IMR-90 (cell line): ENCODE measurements at regions not wholly inside any gene's neighbourhood (a gene's known extent, or its start where the extent isn't known, plus 50 kb on each side); places are given as distances from the start of the nearest gene placed in this dataset.

Experiments
- ATAC-seq: fragments of 200-7000 bp; cut with Tn5 transposase; 2 replicates; pipeline ENCODE4 v1.9.1; 2020; ENCODE audit warnings: low read depth, mild to moderate bottlenecking, moderate library complexity
- BruUV-seq: library from RNA; stranded (reverse); fragments of 400-500 nt; replicated peaks from 2 replicates; lab custom pipeline; 2021; lab: Mats Ljungman, UMichigan
- CTCF ChIA-PET: fragments of 300-600 bp; formaldehyde crosslinking; extraction: SDS; loops from one replicate; lab custom pipeline; 2021; ENCODE audit warnings: antibody characterized with exemption; lab: Yijun Ruan, JAX
- POLR2A ChIA-PET: fragments of 300-600 bp; sonication (Branson Sonifier 250); formaldehyde crosslinking; loops from one replicate; lab custom pipeline; 2022; ENCODE audit warnings: antibody characterized with exemption; ENCODE audit not compliant: unreplicated experiment; lab: Charles Lee
- DNase-seq: peaks from one replicate; pipeline ENCODE4 v3.0.0; 2013
- H2AFZ ChIP-seq: replicated peaks from 2 replicates; pipeline ENCODE3; 2013; ENCODE audit warnings: low read length, mild to moderate bottlenecking; ENCODE audit not compliant: poor library complexity
- H2AK5ac ChIP-seq: 2 replicates; pipeline ENCODE4 v1.6.1; 2013; ENCODE audit warnings: low read depth, low read length, inconsistent platforms
- H2AK9ac ChIP-seq: replicated peaks from 2 replicates; pipeline ENCODE3; 2013; ENCODE audit warnings: mild to moderate bottlenecking, low read depth, low read length, moderate library complexity; ENCODE audit not compliant: poor library complexity
- H2BK120ac ChIP-seq: 2 replicates; pipeline ENCODE4 v1.6.1; 2013; ENCODE audit warnings: low read depth, low read length, inconsistent platforms
- H2BK15ac ChIP-seq: 3 replicates; pipeline ENCODE4 v1.6.1; 2013; ENCODE audit warnings: low read depth, low read length, inconsistent platforms
- H2BK20ac ChIP-seq: 2 replicates; pipeline ENCODE4 v1.6.1; 2013; ENCODE audit warnings: low read depth, mild to moderate bottlenecking, inconsistent platforms, low read length, moderate library complexity
- H2BK5ac ChIP-seq: 2 replicates; pipeline ENCODE4 v1.6.1; 2013; ENCODE audit warnings: mild to moderate bottlenecking, low read depth, low read length, inconsistent platforms; ENCODE audit not compliant: poor library complexity, severe bottlenecking
- H3K14ac ChIP-seq: replicated peaks from 2 replicates; pipeline ENCODE4 v1.6.1; 2013; ENCODE audit warnings: low read depth, low read length, inconsistent platforms
- H3K18ac ChIP-seq: 2 replicates; pipeline ENCODE4 v1.6.1; 2013; ENCODE audit warnings: low read depth, low read length, control low read depth
- H3K23ac ChIP-seq: 2 replicates; pipeline ENCODE4 v1.6.1; 2013; ENCODE audit warnings: low read depth, low read length, inconsistent platforms
- H3K27ac ChIP-seq: 2 replicates; pipeline ENCODE4 v1.5.1; 2013; ENCODE audit warnings: mild to moderate bottlenecking, control low read depth, low read length; ENCODE audit not compliant: insufficient read depth
- H3K27me3 ChIP-seq: 2 replicates; pipeline ENCODE4 v1.6.1; 2013; ENCODE audit warnings: low read length; ENCODE audit not compliant: control insufficient read depth, insufficient read depth
- H3K36me3 ChIP-seq: 2 replicates; pipeline ENCODE4 v1.6.1; 2013; ENCODE audit warnings: low read length, mixed read lengths; ENCODE audit not compliant: control insufficient read depth, insufficient read depth
- H3K4ac ChIP-seq: 2 replicates; pipeline ENCODE4 v1.6.1; 2013; ENCODE audit warnings: low read depth, low read length, inconsistent platforms
- H3K4me1 ChIP-seq: 2 replicates; pipeline ENCODE4 v1.6.1; 2013; ENCODE audit warnings: low read length, mixed read lengths; ENCODE audit not compliant: control insufficient read depth, insufficient read depth
- H3K4me2 ChIP-seq: 2 replicates; pipeline ENCODE4 v1.6.1; 2013; ENCODE audit warnings: low read depth, mild to moderate bottlenecking, control low read depth, low read length, moderate library complexity
- H3K4me3 ChIP-seq: 2 replicates; pipeline ENCODE4 v1.5.1; 2013; ENCODE audit warnings: low read depth, mild to moderate bottlenecking, control low read depth, low read length, moderate library complexity; ENCODE audit not compliant: insufficient read depth
- H3K56ac ChIP-seq: 2 replicates; pipeline ENCODE4 v1.6.1; 2013; ENCODE audit warnings: low read length, inconsistent platforms; ENCODE audit not compliant: insufficient read depth; ENCODE audit errors: extremely low read depth
- H3K79me1 ChIP-seq, 2 experiments: 2 replicates each; pipeline ENCODE4 v1.6.1; 2013; ENCODE audit warnings: low read length in 2 of 2, inconsistent platforms in 1 of 2, low read depth in 1 of 2
- H3K9ac ChIP-seq: 2 replicates; pipeline ENCODE4 v1.6.1; 2013; ENCODE audit warnings: low read depth, low read length, control low read depth
- H3K9me1 ChIP-seq: 2 replicates; pipeline ENCODE4 v1.6.1; 2013; ENCODE audit warnings: low read length, inconsistent platforms; ENCODE audit not compliant: insufficient read depth
- H3K9me3 ChIP-seq: 2 replicates; pipeline ENCODE4 v1.6.1; 2013; ENCODE audit warnings: low read length; ENCODE audit not compliant: control insufficient read depth, insufficient read depth
- H4K20me1 ChIP-seq: 2 replicates; pipeline ENCODE4 v1.6.1; 2013; ENCODE audit warnings: low read length, inconsistent platforms; ENCODE audit not compliant: insufficient read depth
- H4K5ac ChIP-seq: 2 replicates; pipeline ENCODE4 v1.6.1; 2013; ENCODE audit warnings: mild to moderate bottlenecking, low read depth, low read length, control low read depth
- H4K8ac ChIP-seq, 2 experiments: 2 replicates each; pipeline ENCODE4 v1.6.1; 2013; ENCODE audit warnings: low read depth in 2 of 2, low read length in 2 of 2, control low read depth in 1 of 2, inconsistent platforms in 1 of 2
- H4K91ac ChIP-seq: 2 replicates; pipeline ENCODE4 v1.6.1; 2013; ENCODE audit warnings: low read depth, low read length, inconsistent platforms; ENCODE audit not compliant: insufficient read depth
- BHLHE40 ChIP-seq: fragments of 150-350 bp; IDR thresholded peaks from 2 replicates; pipeline ENCODE4 v1.6.1; 2016; ENCODE audit warnings: mild to moderate bottlenecking, low read depth, low read length
- CTCF ChIP-seq: conservative IDR thresholded peaks from 2 replicates; pipeline ENCODE4 v1.5.1; 2012; ENCODE audit warnings: mild to moderate bottlenecking, low read depth, low read length, improper control_type of control experiment
- FOS ChIP-seq: fragments of 150-350 bp; IDR thresholded peaks from 2 replicates; pipeline ENCODE4 v1.6.1; 2016; ENCODE audit warnings: low read depth, low read length
- MAZ ChIP-seq: IDR thresholded peaks from 2 replicates; pipeline ENCODE4 v1.6.1; 2012; ENCODE audit warnings: low read depth, mild to moderate bottlenecking, low read length, improper control_type of control experiment, moderate library complexity, borderline replicate concordance
- MXI1 ChIP-seq: IDR thresholded peaks from 2 replicates; pipeline ENCODE4 v1.6.1; 2012; ENCODE audit warnings: low read depth, mild to moderate bottlenecking, low read length, moderate library complexity, borderline replicate concordance
- RFX5 ChIP-seq: IDR thresholded peaks from 2 replicates; pipeline ENCODE4 v1.8.0; 2012; ENCODE audit warnings: low read depth, mild to moderate bottlenecking, low read length, moderate library complexity
- WGBS, 2 experiments: methylation state at CpG; one replicate each; pipeline versions ENCODE4 v1.1.5 to v1.1.7; 2013; ENCODE audit warnings: missing lambda C conversion rate in 2 of 2; ENCODE audit not compliant: insufficient read length in 1 of 2; ENCODE audit errors: extremely low coverage in 2 of 2; 5-methylcytosine and 5-hydroxymethylcytosine counted together
- dilution Hi-C: fragments of 300-500 bp; cut with HindIII; formaldehyde crosslinking; loops from one replicate; pipeline ENCODE4 v1.14.3; 2018; ENCODE audit warnings: low sequenced_read_pairs; ENCODE audit not compliant: unreplicated experiment
- in situ Hi-C: fragments of 300-500 bp; cut with MboI; formaldehyde crosslinking; loops from 3 replicates; pipeline ENCODE4 v1.14.3; 2019; ENCODE audit warnings: low sequenced_read_pairs, inconsistent platforms, mixed read lengths
- intact Hi-C: fragments of 100-400 bp; cut with micrococcal nuclease; formaldehyde crosslinking; loops from 2 replicates; pipeline ENCODE4 v1.10.0; 2022

- peak; percentile 2 for DNase-seq
- no peak for ATAC-seq
- no peak overlapping the region for H4K5ac ChIP-seq
Observed at GRCh38 chr2:173545364-173545763, 190.7 kb downstream of the CDCA7 start.

More at GRCh38 chr2:173545364-173545763, 190.7 kb downstream of the CDCA7 start:
- POLR2A ChIA-PET, result no interaction called here
- Histone ChIP-seq H2BK120ac (no peak overlapping the region), H2AK9ac (no peak overlapping the region), H3K9me1 (no peaks in the 10 kb centered on the region), H2AFZ (no peak overlapping the region), H3K4me2 (no peak overlapping the region), H4K8ac (no peak overlapping the region), H3K14ac (no peak overlapping the region), H2BK5ac (no peak overlapping the region), H2AK5ac (no peak overlapping the region), H3K23ac (no peak overlapping the region; the same call in 1 of the 2 replicates), H3K4ac (no peak overlapping the region), H3K4me3 (no peak overlapping the region), H3K18ac (no peak overlapping the region), H3K27me3 (peaks cover 11% of the 10 kb centered on the region), H3K4me1 (no peaks in the 10 kb centered on the region), H2BK20ac (no peak overlapping the region), H3K9me3 (no peaks in the 10 kb centered on the region), H4K91ac (no peak overlapping the region), H4K20me1 (no peaks in the 10 kb centered on the region), H3K36me3 (no peaks in the 10 kb centered on the region), H3K79me1 (no peaks in the 10 kb centered on the region), H2BK15ac (no peak overlapping the region), H3K27ac (no peak overlapping the region), H3K9ac (no peak overlapping the region), H3K56ac (no peak overlapping the region)
- BruUV-seq, result no TSS peak
- in situ Hi-C loops (no loop called here), intact Hi-C loops (no loop called here), dilution Hi-C loops (no loop called here)
- 57% methylated on average over 1 of the region's 3 CpGs; no CpG with 5 or more reads in 1 of the 2 experiments for WGBS, 2 experiments
- TF ChIP-seq MXI1 (no peak), MAZ (no peak), FOS (no peak), CTCF (no peak), RFX5 (no peak), BHLHE40 (no peak)
- CTCF ChIA-PET, result no interaction called here
